Liver (tissue), 8 donors: ENCODE measurements at regions not wholly inside any gene's neighbourhood (a gene's known extent, or its start where the extent isn't known, plus 50 kb on each side); places are given as distances from the start of the nearest gene placed in this dataset.

ENCODE experiments used
- DNase-seq: peaks from one replicate; pipeline ENCODE4 v3.0.0-alpha.2; 2017; ENCODE audit warnings: low spot score
- H3K27ac ChIP-seq, 2 donors: one replicate each; pipeline ENCODE4 v1.7.0; 2013; ENCODE audit warnings: inconsistent platforms in 2 of 2, low read length in 2 of 2, control low read depth in 1 of 2, low read depth in 1 of 2, mild to moderate bottlenecking in 1 of 2
- H3K27me3 ChIP-seq, 4 donors: one replicate each; pipeline versions ENCODE4 v1.6.1 to v1.7.0; 2013; ENCODE audit warnings: low read length in 3 of 4, inconsistent platforms in 1 of 4, mild to moderate bottlenecking in 1 of 4, moderate library complexity in 1 of 4; ENCODE audit not compliant: control insufficient read depth in 4 of 4, insufficient read depth in 4 of 4
- H3K36me3 ChIP-seq, 4 donors: one replicate each; pipeline versions ENCODE4 v1.6.1 to v1.7.0; 2013; ENCODE audit warnings: low read length in 3 of 4, mild to moderate bottlenecking in 3 of 4, low read depth in 1 of 4, moderate library complexity in 1 of 4; ENCODE audit not compliant: control insufficient read depth in 4 of 4, insufficient read depth in 3 of 4
- H3K4me1 ChIP-seq, 4 donors: one replicate each; pipeline versions ENCODE4 v1.6.1 to v1.7.0; 2013; ENCODE audit warnings: low read length in 3 of 4, mild to moderate bottlenecking in 3 of 4, moderate library complexity in 1 of 4; ENCODE audit not compliant: control insufficient read depth in 4 of 4, insufficient read depth in 4 of 4
- H3K4me3 ChIP-seq, 3 donors: one replicate each; pipeline versions ENCODE4 v1.6.1 to v1.7.0; 2013; ENCODE audit warnings: low read length in 3 of 3, control low read depth in 1 of 3, low read depth in 1 of 3, mild to moderate bottlenecking in 1 of 3
- H3K9ac ChIP-seq, 2 donors: one replicate each; pipeline ENCODE4 v1.7.0; 2013; ENCODE audit warnings: low read length in 2 of 2, mild to moderate bottlenecking in 2 of 2, moderate library complexity in 2 of 2, control low read depth in 1 of 2, low read depth in 1 of 2
- H3K9me3 ChIP-seq, 4 donors: one replicate each; pipeline versions ENCODE4 v1.6.1 to v1.7.0; 2013; ENCODE audit warnings: low read length in 3 of 4; ENCODE audit not compliant: control insufficient read depth in 4 of 4
- ATF3 ChIP-seq: IDR thresholded peaks from 2 replicates; pipeline ENCODE4 v1.6.1; 2016; ENCODE audit warnings: antibody characterized with exemption
- CTCF ChIP-seq: fragments of 150-350 bp; IDR thresholded peaks from 2 replicates; pipeline ENCODE4 v1.5.1; 2017; ENCODE audit warnings: improper control_type of control experiment, low read depth, low read length; ENCODE audit not compliant: missing input control
- EGR1 ChIP-seq, 2 donors: IDR thresholded peaks; 2 replicates each; pipeline ENCODE4 v1.6.1; 2016 to 2018; ENCODE audit warnings: antibody characterized with exemption in 2 of 2, low read depth in 2 of 2
- FOXA1 ChIP-seq: IDR thresholded peaks from 2 replicates; pipeline ENCODE4 v1.6.1; 2016; ENCODE audit warnings: antibody characterized with exemption
- FOXA2 ChIP-seq: IDR thresholded peaks from 2 replicates; pipeline ENCODE4 v1.6.1; 2016; ENCODE audit warnings: antibody characterized with exemption
- GABPA ChIP-seq, 2 donors: IDR thresholded peaks in 1 of 2; conservative IDR thresholded peaks in 1 of 2; 2 replicates each; pipeline ENCODE4 v1.6.1; 2016; ENCODE audit warnings: antibody characterized with exemption in 2 of 2, mild to moderate bottlenecking in 1 of 2, moderate library complexity in 1 of 2
- HNF4A ChIP-seq, 2 donors: conservative IDR thresholded peaks; 2 replicates each; pipeline ENCODE4 v1.6.1; 2016; ENCODE audit warnings: antibody characterized with exemption in 2 of 2, mild to moderate bottlenecking in 2 of 2
- HNF4G ChIP-seq: IDR thresholded peaks from 2 replicates; pipeline ENCODE4 v1.6.1; 2016; ENCODE audit warnings: antibody characterized with exemption
- JUND ChIP-seq, 2 donors: IDR thresholded peaks; 2 replicates each; pipeline ENCODE4 v1.6.1; 2016; ENCODE audit warnings: antibody characterized with exemption in 2 of 2
- MAX ChIP-seq: IDR thresholded peaks from 2 replicates; pipeline ENCODE4 v1.6.1; 2016; ENCODE audit warnings: antibody characterized with exemption
- NR2F2 ChIP-seq: IDR thresholded peaks from 2 replicates; pipeline ENCODE4 v1.6.1; 2016; ENCODE audit warnings: antibody characterized with exemption
- RAD21 ChIP-seq, 2 donors: IDR thresholded peaks; 2 replicates each; pipeline ENCODE4 v1.6.1; 2016; ENCODE audit warnings: antibody characterized with exemption in 2 of 2, mild to moderate bottlenecking in 2 of 2
- REST ChIP-seq: IDR thresholded peaks from 2 replicates; pipeline ENCODE4 v1.6.1; 2016; ENCODE audit warnings: antibody characterized with exemption, mild to moderate bottlenecking
- SP1 ChIP-seq: IDR thresholded peaks from 2 replicates; pipeline ENCODE4 v1.6.1; 2018; ENCODE audit warnings: antibody characterized with exemption, mild to moderate bottlenecking
- TAF1 ChIP-seq: conservative IDR thresholded peaks from 2 replicates; pipeline ENCODE4 v1.6.1; 2016; ENCODE audit warnings: antibody characterized with exemption, mild to moderate bottlenecking
- YY1 ChIP-seq: IDR thresholded peaks from 2 replicates; pipeline ENCODE4 v1.6.1; 2016; ENCODE audit warnings: antibody characterized with exemption, mild to moderate bottlenecking
- WGBS: extraction: QIAGEN DNeasy Blood & Tissue Kit; methylation state at CpG from one replicate; pipeline ENCODE4 v1.1.7; 2013; 5-methylcytosine and 5-hydroxymethylcytosine counted together
- TF ChIP-seq, protein P1 (sequence below): IDR thresholded peaks from 2 replicates; pipeline ENCODE4 v1.6.1; 2016; ENCODE audit warnings: antibody characterized with exemption
- donor health status: healthy.
- donor health status: healthy.
- donor health status: healthy.
- donor health status: healthy.
- donor health status: healthy.

DNA sequence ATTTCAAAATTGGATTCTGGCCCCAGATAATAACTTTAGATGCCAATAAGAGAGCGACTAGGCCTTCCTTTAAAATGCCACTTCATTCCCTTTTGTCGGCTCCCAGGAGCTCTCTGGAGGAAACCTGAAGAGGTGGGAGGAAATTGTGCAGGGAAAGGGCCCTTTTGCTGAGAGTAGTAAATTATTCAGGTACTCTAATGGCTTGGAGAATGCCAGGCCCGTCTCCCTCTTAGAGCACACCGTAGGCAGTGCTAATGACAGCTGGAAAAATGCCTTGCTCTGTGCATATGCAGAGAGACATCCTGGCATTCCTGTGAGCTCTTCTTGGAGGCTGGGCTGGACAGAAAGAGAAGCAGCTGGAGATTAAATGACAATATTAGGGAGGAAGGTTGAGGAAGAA is 115.0 kb upstream of the RPH3A start:
- TF ChIP-seq CTCF (no peak), JUND (IDR thresholded peaks at IDR 0.05) (no peak), FOXA2 (no peak), HNF4G (no peak), REST (no peak), FOXA1 (no peak), NR2F2 (no peak), GABPA (IDR thresholded peaks at IDR 0.05 in 1 of 2, conservative IDR thresholded peaks at IDR 0.05 in 1 of 2) (no peak), EGR1 (IDR thresholded peaks at IDR 0.05; ENCODE audit: low read depth in 2 of 2) (no peak), YY1 (no peak), TAF1 (no peak), SP1 (no peak), RAD21 (IDR thresholded peaks at IDR 0.05) (no peak), HNF4A (conservative IDR thresholded peaks at IDR 0.05) (no peak), MAX (no peak)
- TF ChIP-seq, protein P1, sequence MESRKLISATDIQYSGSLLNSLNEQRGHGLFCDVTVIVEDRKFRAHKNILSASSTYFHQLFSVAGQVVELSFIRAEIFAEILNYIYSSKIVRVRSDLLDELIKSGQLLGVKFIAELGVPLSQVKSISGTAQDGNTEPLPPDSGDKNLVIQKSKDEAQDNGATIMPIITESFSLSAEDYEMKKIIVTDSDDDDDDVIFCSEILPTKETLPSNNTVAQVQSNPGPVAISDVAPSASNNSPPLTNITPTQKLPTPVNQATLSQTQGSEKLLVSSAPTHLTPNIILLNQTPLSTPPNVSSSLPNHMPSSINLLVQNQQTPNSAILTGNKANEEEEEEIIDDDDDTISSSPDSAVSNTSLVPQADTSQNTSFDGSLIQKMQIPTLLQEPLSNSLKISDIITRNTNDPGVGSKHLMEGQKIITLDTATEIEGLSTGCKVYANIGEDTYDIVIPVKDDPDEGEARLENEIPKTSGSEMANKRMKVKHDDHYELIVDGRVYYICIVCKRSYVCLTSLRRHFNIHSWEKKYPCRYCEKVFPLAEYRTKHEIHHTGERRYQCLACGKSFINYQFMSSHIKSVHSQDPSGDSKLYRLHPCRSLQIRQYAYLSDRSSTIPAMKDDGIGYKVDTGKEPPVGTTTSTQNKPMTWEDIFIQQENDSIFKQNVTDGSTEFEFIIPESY, result no peak
- no peak overlapping the region for H3K4me3 ChIP-seq
- no peak for DNase-seq
- 72% methylated on average over 4 of the region's 4 CpGs for WGBS
- H3K9me3 ChIP-seq, result no peaks in the 10 kb centered on the region
- no peak overlapping the region for H3K9ac ChIP-seq
- H3K27ac ChIP-seq, result no peak overlapping the region
- H3K27me3 ChIP-seq, result peaks cover 0 to 3% (median 0%) of the 10 kb centered on the region in 4 donors
- no peaks in the 10 kb centered on the region for H3K4me1 ChIP-seq
- no peaks in the 10 kb centered on the region for H3K36me3 ChIP-seq

DNA sequence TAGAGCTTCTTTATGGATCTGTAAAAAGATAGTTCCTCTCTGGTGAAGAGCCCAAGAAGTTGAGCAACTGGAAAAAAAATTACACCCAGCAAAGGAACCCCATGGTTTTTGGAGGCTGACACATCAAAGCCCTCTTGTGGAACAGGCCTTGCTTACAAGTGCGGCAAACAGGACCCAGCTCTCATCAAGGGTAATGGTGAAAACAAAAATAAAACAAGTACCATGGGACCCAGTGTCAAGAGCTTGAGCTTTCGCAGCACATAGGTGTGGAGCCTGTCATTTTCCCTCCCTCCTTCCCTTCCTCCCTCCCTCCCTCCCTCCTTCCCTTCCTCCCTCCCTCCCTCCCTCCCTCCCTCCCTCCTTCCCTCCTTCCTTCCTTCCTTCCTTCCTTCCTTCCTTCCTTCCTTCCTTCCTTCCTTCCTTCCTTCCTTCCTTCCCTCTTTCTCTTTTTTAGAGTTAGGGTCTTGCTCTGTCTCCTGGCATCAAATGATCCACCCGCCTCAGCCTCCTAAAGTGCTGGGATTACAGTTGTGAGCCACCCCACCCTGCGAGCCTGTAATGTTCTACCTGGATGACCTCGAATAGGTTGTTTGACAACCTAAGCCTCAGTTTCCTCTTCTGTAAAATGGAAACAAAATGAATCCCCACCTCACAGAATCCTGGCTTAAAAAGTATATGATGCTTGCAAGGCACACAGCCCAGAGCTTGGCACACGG is 114.3 kb upstream of the RPH3A start:
- peaks cover 0 to 3% (median 0%) of the 10 kb centered on the region in 4 donors for H3K27me3 ChIP-seq
- no peaks in the 10 kb centered on the region for H3K36me3 ChIP-seq
- TF ChIP-seq, protein P1, result no peak
- TF ChIP-seq NR2F2, result no peak
- TF ChIP-seq MAX, result no peak
- no peak for TF ChIP-seq FOXA1
- no peak for TF ChIP-seq HNF4A (conservative IDR thresholded peaks at IDR 0.05)
- no peak for TF ChIP-seq TAF1
- TF ChIP-seq FOXA2, result no peak
- no peak for TF ChIP-seq CTCF
- TF ChIP-seq ATF3, result no peak
- H3K9me3 ChIP-seq, result no peaks in the 10 kb centered on the region
- DNase-seq, result no peak
- H3K4me1 ChIP-seq, result no peaks in the 10 kb centered on the region
- no peak overlapping the region for H3K27ac ChIP-seq
- WGBS, result 67% methylated on average over 6 of the region's 6 CpGs
- no peak overlapping the region for H3K9ac ChIP-seq
- no peak overlapping the region for H3K4me3 ChIP-seq
